H9 (cell line): ENCODE measurements at regions not wholly inside any gene's neighbourhood (a gene's known extent, or its start where the extent isn't known, plus 50 kb on each side); places are given as distances from the start of the nearest gene placed in this dataset.

Source experiments
- DNase-seq: peaks from one replicate; pipeline ENCODE4 v3.0.0-alpha.2; 2017
- H2AFZ ChIP-seq: one replicate; pipeline ENCODE4 v1.6.1; 2013; ENCODE audit warnings: mild to moderate bottlenecking, low read length, control low read depth, moderate library complexity
- H2AK5ac ChIP-seq: 2 replicates; pipeline ENCODE4 v1.6.1; 2013; ENCODE audit warnings: low read length, control low read depth, mixed read lengths; ENCODE audit not compliant: insufficient read length
- H2BK120ac ChIP-seq: one replicate; pipeline ENCODE4 v1.6.1; 2013; ENCODE audit warnings: low read depth, mild to moderate bottlenecking, low read length, control low read depth, inconsistent platforms; ENCODE audit not compliant: poor library complexity, severe bottlenecking
- H2BK12ac ChIP-seq: 2 replicates; pipeline ENCODE4 v1.6.1; 2013; ENCODE audit warnings: low read length, control low read depth, mixed read lengths, low read depth; ENCODE audit not compliant: insufficient read length
- H2BK15ac ChIP-seq: 2 replicates; pipeline ENCODE4 v1.6.1; 2013; ENCODE audit warnings: low read depth, low read length, control low read depth
- H2BK20ac ChIP-seq: one replicate; pipeline ENCODE4 v1.6.1; 2013; ENCODE audit warnings: low read depth, mild to moderate bottlenecking, low read length, control low read depth, inconsistent platforms; ENCODE audit not compliant: poor library complexity, severe bottlenecking
- H2BK5ac ChIP-seq: 2 replicates; pipeline ENCODE4 v1.6.1; 2013; ENCODE audit warnings: low read length, control low read depth, mixed read lengths; ENCODE audit not compliant: insufficient read length
- H3K14ac ChIP-seq: 2 replicates; pipeline ENCODE4 v1.6.1; 2013; ENCODE audit warnings: low read length, control low read depth; ENCODE audit not compliant: insufficient read depth
- H3K18ac ChIP-seq: 2 replicates; pipeline ENCODE4 v1.6.1; 2013; ENCODE audit warnings: low read depth, mild to moderate bottlenecking, mixed read lengths, low read length, control low read depth; ENCODE audit not compliant: insufficient read length
- H3K23ac ChIP-seq: 2 replicates; pipeline ENCODE4 v1.6.1; 2013; ENCODE audit warnings: low read length, control low read depth, mixed read lengths, low read depth; ENCODE audit not compliant: insufficient read length
- H3K23me2 ChIP-seq: 2 replicates; pipeline ENCODE4 v1.6.1; 2013; ENCODE audit warnings: low read depth, mild to moderate bottlenecking, mixed read lengths, low read length, control low read depth; ENCODE audit not compliant: insufficient read length, poor library complexity, severe bottlenecking
- H3K27ac ChIP-seq: 2 replicates; pipeline ENCODE4 v1.5.1; 2013; ENCODE audit warnings: low read length, control low read depth, mixed read lengths, low read depth; ENCODE audit not compliant: insufficient read length
- H3K27me3 ChIP-seq: 2 replicates; pipeline ENCODE4 v1.6.1; 2013; ENCODE audit warnings: low read length, control low read depth, inconsistent platforms; ENCODE audit not compliant: insufficient read depth
- H3K4ac ChIP-seq: 2 replicates; pipeline ENCODE4 v1.6.1; 2013; ENCODE audit warnings: low read depth, mild to moderate bottlenecking, control low read depth, inconsistent platforms, low read length, moderate library complexity
- H3K4me1 ChIP-seq: 2 replicates; pipeline ENCODE4 v1.6.1; 2013; ENCODE audit warnings: low read length, control low read depth, inconsistent platforms; ENCODE audit not compliant: insufficient read depth
- H3K4me2 ChIP-seq: 2 replicates; pipeline ENCODE4 v1.6.1; 2013; ENCODE audit warnings: low read length, control low read depth, mixed read lengths; ENCODE audit not compliant: insufficient read length, insufficient read depth
- H3K56ac ChIP-seq: 2 replicates; pipeline ENCODE4 v1.6.1; 2013; ENCODE audit warnings: low read depth, mild to moderate bottlenecking, mixed read lengths, low read length, control low read depth; ENCODE audit not compliant: insufficient read length
- H3K79me1 ChIP-seq: 2 replicates; pipeline ENCODE4 v1.6.1; 2013; ENCODE audit warnings: low read depth, mild to moderate bottlenecking, moderate library complexity, low read length, control low read depth, inconsistent platforms; ENCODE audit not compliant: insufficient read depth, poor library complexity, severe bottlenecking
- H3K79me2 ChIP-seq: 2 replicates; pipeline ENCODE4 v1.6.1; 2013; ENCODE audit warnings: low read length, control low read depth, inconsistent platforms; ENCODE audit not compliant: insufficient read depth
- H3K9ac ChIP-seq: 2 replicates; pipeline ENCODE4 v1.6.1; 2013; ENCODE audit warnings: low read length, control low read depth, mixed read lengths; ENCODE audit not compliant: insufficient read length; ENCODE audit errors: extremely low read depth
- H3K9me3 ChIP-seq: one replicate; pipeline ENCODE4 v1.6.1; 2013; ENCODE audit warnings: low read depth, low read length, inconsistent platforms; ENCODE audit not compliant: control insufficient read depth
- H3T11ph ChIP-seq: one replicate; pipeline ENCODE4 v1.6.1; 2013; ENCODE audit warnings: mild to moderate bottlenecking, low read length, control low read depth, inconsistent platforms
- H4K20me1 ChIP-seq: one replicate; pipeline ENCODE4 v1.6.1; 2013; ENCODE audit not compliant: control insufficient read depth, insufficient read length, insufficient read depth
- H4K5ac ChIP-seq: 2 replicates; pipeline ENCODE4 v1.6.1; 2013; ENCODE audit warnings: low read depth, mild to moderate bottlenecking, mixed read lengths, low read length, control low read depth; ENCODE audit not compliant: insufficient read length
- H4K8ac ChIP-seq: replicated peaks from 2 replicates; pipeline ENCODE4 v1.6.1; 2013; ENCODE audit warnings: low read length, control low read depth, mixed read lengths, low read depth; ENCODE audit not compliant: insufficient read length
- H4K91ac ChIP-seq: 2 replicates; pipeline ENCODE4 v1.6.1; 2013; ENCODE audit warnings: low read depth, mild to moderate bottlenecking, moderate library complexity, mixed read lengths, low read length, control low read depth; ENCODE audit not compliant: insufficient read length
- H3K27ac Mint-ChIP-seq, 3 experiments: 2 replicates in 2 of 3; 3 replicates in 1 of 3; pipeline ENCODE4 v1.8.0; 2020 to 2021; ENCODE audit warnings: mixed read lengths in 3 of 3, mild to moderate bottlenecking in 1 of 3, moderate library complexity in 1 of 3
- H3K27me3 Mint-ChIP-seq: 2 replicates; pipeline ENCODE4 v1.8.0; 2021; ENCODE audit warnings: low read depth, mild to moderate bottlenecking, moderate library complexity, mixed read lengths
- H3K36me3 Mint-ChIP-seq, 3 experiments: 2 replicates in 2 of 3; 3 replicates in 1 of 3; pipeline ENCODE4 v1.8.0; 2020 to 2021; ENCODE audit warnings: low read depth in 3 of 3, mixed read lengths in 3 of 3; ENCODE audit not compliant: insufficient read depth in 1 of 3
- H3K4me1 Mint-ChIP-seq, 2 experiments: 2 replicates each; pipeline ENCODE4 v1.8.0; 2020; ENCODE audit warnings: mixed read lengths in 2 of 2
- H3K4me3 Mint-ChIP-seq, 2 experiments: 2 replicates in 1 of 2; 3 replicates in 1 of 2; pipeline ENCODE4 v1.8.0; 2020 to 2021; ENCODE audit warnings: mild to moderate bottlenecking in 2 of 2, mixed read lengths in 2 of 2, moderate library complexity in 1 of 2
- H3K9me3 Mint-ChIP-seq, 2 experiments: 2 replicates in 1 of 2; 3 replicates in 1 of 2; pipeline ENCODE4 v1.8.0; 2020; ENCODE audit warnings: mild to moderate bottlenecking in 2 of 2, mixed read lengths in 2 of 2, moderate library complexity in 1 of 2
- CTCF ChIP-seq: fragments of 200-600 bp; sonication (generic); conservative IDR thresholded peaks from 3 replicates; pipeline ENCODE4 v1.8.0; 2021; ENCODE audit warnings: antibody characterized with exemption, mild to moderate bottlenecking
- WGBS: extraction: QIAGEN DNeasy Blood & Tissue Kit; methylation state at CpG from one replicate; pipeline ENCODE4 v1.1.7; 2013; ENCODE audit warnings: missing lambda C conversion rate, low lambda C conversion rate, mixed read lengths; ENCODE audit not compliant: insufficient read length; ENCODE audit errors: extremely low coverage; 5-methylcytosine and 5-hydroxymethylcytosine counted together

DNA sequence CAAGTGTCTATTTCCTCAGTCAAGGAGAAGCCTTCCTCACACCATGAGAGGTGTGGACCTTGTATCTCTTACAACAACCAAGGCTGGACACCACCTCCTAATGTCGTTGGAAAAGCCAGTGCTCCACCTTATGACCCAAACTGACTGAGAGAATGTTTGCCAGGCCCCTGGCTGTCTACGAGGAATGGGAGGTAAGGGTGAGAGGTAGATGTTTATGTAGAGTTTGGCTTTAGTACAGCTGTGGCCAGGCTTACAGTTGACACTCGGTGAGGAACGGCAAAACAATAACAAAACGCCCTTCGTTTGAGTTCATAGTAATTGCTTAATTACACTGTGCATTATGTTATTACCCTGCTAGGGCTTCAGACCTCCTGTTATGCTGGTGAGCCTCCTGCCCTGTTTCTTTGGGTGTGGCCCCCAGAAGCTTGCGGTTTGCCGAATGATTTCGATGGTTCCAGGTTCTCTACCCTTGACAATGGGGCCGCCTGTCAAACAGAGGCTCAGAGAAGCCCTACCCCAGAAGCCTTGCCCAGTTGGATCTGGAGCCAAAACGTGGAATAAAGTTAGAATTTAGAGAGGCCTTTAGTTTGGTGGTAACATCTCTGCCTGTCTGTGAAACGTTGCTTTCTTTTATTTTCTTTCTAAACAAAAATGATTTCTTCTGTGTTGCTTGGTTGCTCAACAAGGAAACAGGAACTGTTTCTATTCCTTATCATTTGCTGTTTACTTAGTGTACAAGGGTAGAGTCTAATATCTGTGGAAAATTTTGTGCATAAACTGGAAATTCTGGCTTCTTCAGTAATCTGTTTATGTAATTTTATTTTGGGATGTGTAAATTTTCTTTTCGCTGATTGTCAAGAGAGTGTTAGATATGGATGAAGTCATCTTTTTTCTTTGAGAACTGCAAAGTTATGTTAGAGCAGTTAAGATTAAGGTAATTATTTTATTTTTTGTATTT lies 60.4 kb upstream of the FOXQ1 start:
- H4K91ac ChIP-seq = no peak overlapping the region
- H3K27me3 ChIP-seq = no peaks in the 10 kb centered on the region
- no peak overlapping the region for H3T11ph ChIP-seq
- Mint-ChIP-seq H3K27me3 (peaks cover 4% of the 10 kb centered on the region; the same call in 1 of the 2 replicates), H3K27ac (no peak overlapping the region), H3K4me3 (no peak overlapping the region), H3K9me3 (no peaks in the 10 kb centered on the region), H3K4me1 (no peaks in the 10 kb centered on the region), H3K36me3 (no peaks in the 10 kb centered on the region; a peak in 1 of 7 replicates)
- WGBS = no CpG with 5 or more reads among the region's 13 CpGs
- no peak for TF ChIP-seq CTCF
- no peak for DNase-seq
- H2BK12ac ChIP-seq = no peak overlapping the region
- H2BK120ac ChIP-seq = no peak overlapping the region
- H3K4me1 ChIP-seq = no peaks in the 10 kb centered on the region
- H3K23ac ChIP-seq = no peak overlapping the region
- no peak overlapping the region for H4K5ac ChIP-seq
- no peak overlapping the region for H2AK5ac ChIP-seq
- H3K4me2 ChIP-seq = no peak overlapping the region
- no peaks in the 10 kb centered on the region for H3K79me2 ChIP-seq
- H3K27ac ChIP-seq = no peak overlapping the region
- no peaks in the 10 kb centered on the region for H4K20me1 ChIP-seq
- H3K4ac ChIP-seq = no peak overlapping the region
- H3K56ac ChIP-seq = no peak overlapping the region
- no peaks in the 10 kb centered on the region for H3K9me3 ChIP-seq
- no peak overlapping the region for H3K14ac ChIP-seq
- H2BK5ac ChIP-seq = no peak overlapping the region
- H2BK15ac ChIP-seq = no peak overlapping the region
- H3K23me2 ChIP-seq = no peaks in the 10 kb centered on the region
- no peak overlapping the region for H2BK20ac ChIP-seq
- H3K9ac ChIP-seq = no peak overlapping the region
- no peak overlapping the region for H4K8ac ChIP-seq
- no peak overlapping the region for H2AFZ ChIP-seq
- H3K79me1 ChIP-seq = no peaks in the 10 kb centered on the region
- no peak overlapping the region for H3K18ac ChIP-seq
